ENCODE measurements at regions not wholly inside any gene's neighbourhood (a gene's known extent, or its start where the extent isn't known, plus 50 kb on each side); places are given as distances from the start of the nearest gene placed in this dataset.

GRCh38 chr13:39208636-39209035, 170.4 kb downstream of the NHLRC3 start:
- no peaks in the 10 kb centered on the region for H3K79me2 ChIP-seq (ENCODE audit: control insufficient read depth, insufficient read depth, low read length)
- DNase-seq (ENCODE audit: extremely low read depth in 1 of 4, low spot score in 3 of 4), result no peak
- ChIA-PET POLR2A (no interaction called here), CTCF (ENCODE audit: low intra/inter-chr PET ratio) (no interaction called here)
- no TSS peak for BruUV-seq (replicated peaks)
- no peaks in the 10 kb centered on the region for H3K9me1 ChIP-seq (ENCODE audit: control insufficient read depth, insufficient read depth, low read length)
- WGBS (ENCODE audit: insufficient coverage, low coverage, missing lambda C conversion rate), result 0% methylated on average over 4 of the region's 4 CpGs
- no peaks in the 10 kb centered on the region for H3K9me3 ChIP-seq (replicated peaks; ENCODE audit: control insufficient read depth, insufficient read depth, low read depth, low read length)
- in situ Hi-C loops (cut with MboI), result no loop called here
- H3K27me3 ChIP-seq (ENCODE audit: control insufficient read depth in 2 of 2, insufficient read depth in 2 of 2, low read length in 2 of 2), result no peaks in the 10 kb centered on the region
- no peaks in the 10 kb centered on the region for H3K4me1 ChIP-seq (replicated peaks in 1 of 2; ENCODE audit: control insufficient read depth in 2 of 2, insufficient read depth in 2 of 2, low read length in 2 of 2)
- FAIRE-seq, result no peak
- H3K27ac ChIP-seq (ENCODE audit: extremely low read depth, low read depth, low read length), result no peak overlapping the region
- no peak for ATAC-seq
- no peak overlapping the region for H3K4me2 ChIP-seq (ENCODE audit: insufficient read depth, low read length)
- no peaks in the 10 kb centered on the region for H4K20me1 ChIP-seq (replicated peaks; ENCODE audit: control insufficient read depth, insufficient read depth, low read length)
- no peak overlapping the region for H3K4me3 ChIP-seq
- intact Hi-C loops (cut with micrococcal nuclease), result no loop called here
- H3K9ac ChIP-seq (ENCODE audit: insufficient read depth in 1 of 2, low read depth in 2 of 2, low read length in 2 of 2), result no peak overlapping the region
- no peak overlapping the region for H2AFZ ChIP-seq (ENCODE audit: low read depth, low read length)
- H3K36me3 ChIP-seq (ENCODE audit: control insufficient read depth, insufficient read depth, low read length), result no peaks in the 10 kb centered on the region
- TF ChIP-seq CTBP1 (IDR thresholded peaks at IDR 0.05; ENCODE audit: borderline replicate concordance), result no peak
- no peak for TF ChIP-seq MEF2D (tag; conservative IDR thresholded peaks at IDR 0.05; ENCODE audit: low read depth)
- no peak for TF ChIP-seq CLOCK (CRISPR knock-in tag; IDR thresholded peaks at IDR 0.05; ENCODE audit: borderline replicate concordance)
- TF ChIP-seq SUPT5H (IDR thresholded peaks at IDR 0.05), result no peak
- TF ChIP-seq ZBTB5 (IDR thresholded peaks at IDR 0.05), result no peak
- TF ChIP-seq STAT6 (CRISPR knock-in tag; IDR thresholded peaks at IDR 0.05), result no peak
- TF ChIP-seq RBM39 (optimal IDR thresholded peaks at IDR 0.05; ENCODE audit: low read depth, low read length), result no peak
- TF ChIP-seq ZNF263 (CRISPR knock-in tag; IDR thresholded peaks at IDR 0.05; ENCODE audit: borderline replicate concordance), result no peak
- no peak for TF ChIP-seq MCM2 (IDR thresholded peaks at IDR 0.05; ENCODE audit: low read depth)
- no peak for TF ChIP-seq SAP30 (IDR thresholded peaks at IDR 0.05; ENCODE audit: borderline replicate concordance, insufficient read depth, low read depth, low read length, poor library complexity, severe bottlenecking)
- no peak for TF ChIP-seq USF1 (CRISPR knock-in tag; IDR thresholded peaks at IDR 0.05)
- TF ChIP-seq ZNF316 (IDR thresholded peaks at IDR 0.05), result no peak
- no peak for TF ChIP-seq FOXK1 (CRISPR knock-in tag; IDR thresholded peaks at IDR 0.05; ENCODE audit: borderline replicate concordance)
- no peak for TF ChIP-seq ZNF740 (CRISPR knock-in tag; IDR thresholded peaks at IDR 0.05)
- no peak for TF ChIP-seq ZNF740 (tag; IDR thresholded peaks at IDR 0.05)
